Upper lobe of left lung (tissue), 4 donors: ENCODE measurements at regions not wholly inside any gene's neighbourhood (a gene's known extent, or its start where the extent isn't known, plus 50 kb on each side); places are given as distances from the start of the nearest gene placed in this dataset.

Source experiments
- CTCF ChIP-seq, 6 experiments: fragments of 450-650 bp in 4 of 6; fragments of 200-600 bp in 2 of 6; sonication (generic) in 2 of 6; IDR thresholded peaks; one replicate each; pipeline ENCODE4 v1.5.1; 2016 to 2019; ENCODE audit warnings: antibody characterized with exemption in 6 of 6
- POLR2A ChIP-seq, 4 donors: fragments of 450-650 bp; IDR thresholded peaks; one replicate each; pipeline ENCODE4 v1.5.1; 2016 to 2017; ENCODE audit warnings: antibody characterized with exemption in 4 of 4, mild to moderate bottlenecking in 2 of 4

GRCh38 chr3:13234666-13235065 is 161.4 kb upstream of the IQSEC1 start:
- TF ChIP-seq CTCF (IDR thresholded peaks at IDR 0.05) = no peak
- TF ChIP-seq POLR2A (IDR thresholded peaks at IDR 0.05) = no peak
